ENCODE measurements at regions not wholly inside any gene's neighbourhood (a gene's known extent, or its start where the extent isn't known, plus 50 kb on each side); places are given as distances from the start of the nearest gene placed in this dataset.

DNA sequence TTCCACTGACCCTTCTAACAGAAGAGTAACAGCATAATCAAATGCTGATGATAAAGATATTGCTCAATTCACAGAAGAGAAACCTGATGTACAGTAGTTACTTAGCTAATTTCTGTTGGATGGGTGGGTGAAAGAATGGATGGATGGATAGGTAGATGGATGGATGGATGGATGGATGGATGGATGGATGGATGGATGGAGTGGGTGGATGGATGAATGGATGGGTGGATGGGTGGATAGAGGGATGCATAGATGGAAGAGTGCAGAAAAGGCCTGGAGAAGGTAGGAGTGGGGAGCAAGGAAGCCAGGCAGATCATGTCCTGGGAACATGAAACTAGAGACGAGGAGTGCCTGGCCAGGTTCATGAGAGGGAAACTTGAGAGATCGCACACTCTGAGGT lies 520.9 kb downstream of the BCL11B start:
- DNase-seq = no peak

DNA sequence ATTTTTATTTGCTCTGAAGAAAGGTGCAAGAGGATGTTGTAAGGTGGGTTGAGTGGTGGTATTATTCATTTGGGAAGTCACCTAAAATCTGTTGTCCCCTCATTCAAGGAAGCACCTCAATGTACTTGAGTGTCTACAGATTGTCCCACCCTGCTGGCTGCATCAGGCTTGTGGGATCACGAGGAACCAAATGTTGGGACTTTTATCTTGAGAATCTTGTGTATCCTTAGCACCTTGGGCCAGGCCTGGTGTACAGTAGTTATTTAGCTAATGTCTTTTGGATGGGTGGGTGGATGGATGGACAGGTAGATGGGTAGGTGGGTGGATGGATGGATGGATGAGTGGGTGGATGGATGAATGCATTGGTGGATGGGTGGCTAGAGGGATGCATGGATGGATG lies 519.3 kb downstream of the BCL11B start:
- no peak for DNase-seq

DNA sequence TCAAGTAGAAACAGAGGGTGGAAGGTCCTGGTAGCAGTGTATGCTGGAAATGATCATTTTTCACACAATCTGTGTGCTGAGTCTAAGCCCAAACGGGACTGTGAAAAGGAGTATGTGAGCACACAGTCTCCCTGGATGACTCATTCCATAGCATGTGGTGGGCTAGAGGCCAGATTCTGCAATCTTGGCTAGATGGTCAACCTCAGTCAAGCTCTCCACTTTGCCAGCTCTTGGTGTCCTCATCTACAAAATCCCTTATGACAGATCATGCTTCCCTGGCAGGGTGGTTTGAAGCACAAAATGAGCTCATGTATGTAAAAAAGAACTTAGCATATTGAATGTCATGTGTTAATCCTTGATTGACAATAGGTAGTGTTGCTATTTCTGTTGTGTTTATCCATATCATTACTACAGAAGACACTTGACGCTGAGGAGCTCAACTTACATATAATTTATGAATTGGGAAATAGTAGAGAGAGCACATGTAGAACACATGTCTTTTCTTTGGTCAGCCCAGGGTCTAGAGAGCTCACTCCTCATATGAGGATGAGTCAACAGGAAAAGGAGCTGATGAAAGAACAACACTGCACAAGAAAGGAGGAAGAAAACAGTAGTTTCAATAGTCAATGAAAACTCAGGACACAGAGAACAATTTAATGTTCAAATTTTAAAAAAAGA lies 517.5 kb downstream of the BCL11B start:
- no peak for DNase-seq

DNA sequence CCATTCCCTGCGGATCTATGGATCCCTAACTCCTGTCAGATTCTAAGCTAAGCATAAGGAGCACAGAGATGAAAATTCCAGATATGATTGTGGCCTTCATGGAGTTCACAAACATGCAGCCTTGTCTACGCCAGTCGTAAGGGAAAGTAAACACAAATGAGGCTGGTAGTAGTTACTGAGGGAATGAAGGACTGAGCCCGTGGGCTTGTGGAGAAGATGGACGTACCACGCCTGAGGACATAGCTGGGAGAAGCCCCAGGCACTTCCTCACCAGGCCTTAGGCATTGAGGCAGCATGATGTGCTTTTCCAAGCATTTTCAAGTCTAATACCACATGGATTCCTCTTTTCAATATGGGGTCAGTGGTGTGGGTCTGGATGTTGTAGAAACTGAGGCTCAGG lies 515.2 kb downstream of the BCL11B start:
- DNase-seq = no peak

DNA sequence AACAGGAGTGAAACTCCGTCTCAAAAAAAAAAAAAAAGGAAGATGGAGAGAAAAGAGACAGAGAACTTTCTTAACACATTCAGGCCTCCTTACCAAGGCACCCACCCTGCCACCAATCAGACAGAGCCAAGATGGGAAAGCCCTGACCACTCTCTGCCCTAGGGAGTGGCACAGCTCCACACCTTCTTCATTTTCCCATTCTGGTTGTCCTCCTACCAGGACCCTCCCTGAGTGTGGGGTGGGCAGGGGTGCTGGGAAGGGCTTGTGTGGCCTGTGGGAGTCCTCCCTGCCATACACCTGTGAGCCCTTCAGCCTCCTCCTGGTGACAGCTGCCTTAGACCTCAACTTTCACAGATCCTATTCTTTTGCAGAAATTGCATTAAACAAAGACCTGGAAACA lies 513.6 kb downstream of the BCL11B start:
- DNase-seq = no peak

DNA sequence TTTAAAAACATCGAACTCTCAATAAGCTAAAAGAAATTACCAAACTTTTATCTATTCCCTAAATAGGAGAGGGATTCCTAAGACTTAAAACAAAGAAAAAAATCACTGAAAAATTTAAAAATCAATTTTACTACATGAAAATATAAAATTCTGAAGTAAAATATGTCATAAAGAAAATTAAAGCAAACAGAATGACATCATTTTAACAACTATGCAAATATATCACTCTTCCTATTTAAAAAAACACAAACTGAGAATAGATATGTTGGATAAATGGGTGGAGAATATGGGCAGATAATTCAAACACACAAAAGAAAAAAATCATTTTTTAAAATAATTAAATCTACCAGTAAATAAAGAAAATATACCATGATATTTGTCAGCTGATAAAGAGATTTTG lies 510.0 kb downstream of the BCL11B start:
- DNase-seq = no peak

DNA sequence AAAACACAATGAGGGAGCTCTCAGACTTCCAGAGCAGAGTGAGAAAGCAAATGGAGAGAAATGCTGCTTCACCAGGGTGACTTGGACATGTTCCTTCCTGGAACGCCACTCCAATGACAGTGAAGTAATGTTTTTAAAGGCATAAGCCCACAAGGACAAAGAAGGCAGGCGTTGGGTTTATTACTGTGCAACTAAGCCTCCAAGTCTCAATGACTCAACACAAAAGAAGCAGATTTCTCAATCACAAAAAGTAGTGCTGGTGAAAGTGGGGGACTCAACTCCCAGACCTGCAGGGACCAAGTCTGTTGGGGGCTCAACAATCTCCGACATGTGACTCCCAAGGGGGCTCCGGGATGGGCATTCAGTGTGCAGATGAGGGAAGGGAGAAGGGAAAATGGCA lies 505.2 kb downstream of the BCL11B start:
- no peak for DNase-seq

DNA sequence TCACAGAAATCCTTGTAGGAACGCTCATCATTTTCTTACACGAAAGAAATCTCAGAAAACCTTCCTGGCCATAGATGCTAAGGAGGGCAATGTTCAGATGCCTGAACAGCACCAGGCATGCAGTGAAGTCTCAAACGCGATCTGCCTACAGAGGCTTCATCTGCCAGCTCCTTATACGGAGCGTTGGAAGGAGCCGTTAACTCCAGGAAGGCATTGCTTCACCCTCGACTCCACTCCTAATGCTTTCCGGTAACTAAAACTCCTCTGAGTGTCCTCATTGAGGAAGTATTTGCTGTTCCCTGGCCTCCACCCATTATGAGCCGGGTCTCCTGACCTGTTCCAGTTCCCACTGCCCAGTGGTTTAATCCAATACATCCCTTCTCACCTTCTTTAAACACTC lies 502.7 kb downstream of the BCL11B start:
- DNase-seq = no peak

DNA sequence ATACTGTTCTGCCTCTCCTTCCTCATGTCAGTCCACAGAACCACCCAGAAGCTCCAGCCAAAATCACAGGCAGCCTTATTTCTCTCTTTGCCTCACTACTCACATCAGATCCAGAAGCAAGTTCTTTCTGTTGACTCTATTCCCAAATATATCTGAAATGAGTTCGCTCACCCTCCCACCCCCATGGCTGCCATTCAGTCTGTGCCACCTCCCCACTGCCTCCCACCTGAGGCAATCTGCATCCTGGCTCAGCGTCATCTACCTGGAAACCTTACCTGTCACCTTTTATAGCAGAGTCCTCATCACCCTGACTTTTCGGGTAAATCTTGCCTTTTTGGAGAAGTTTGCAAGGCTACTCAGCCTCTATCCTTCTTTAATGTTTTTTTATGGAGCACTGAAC lies 501.8 kb downstream of the BCL11B start:
- no peak for DNase-seq

DNA sequence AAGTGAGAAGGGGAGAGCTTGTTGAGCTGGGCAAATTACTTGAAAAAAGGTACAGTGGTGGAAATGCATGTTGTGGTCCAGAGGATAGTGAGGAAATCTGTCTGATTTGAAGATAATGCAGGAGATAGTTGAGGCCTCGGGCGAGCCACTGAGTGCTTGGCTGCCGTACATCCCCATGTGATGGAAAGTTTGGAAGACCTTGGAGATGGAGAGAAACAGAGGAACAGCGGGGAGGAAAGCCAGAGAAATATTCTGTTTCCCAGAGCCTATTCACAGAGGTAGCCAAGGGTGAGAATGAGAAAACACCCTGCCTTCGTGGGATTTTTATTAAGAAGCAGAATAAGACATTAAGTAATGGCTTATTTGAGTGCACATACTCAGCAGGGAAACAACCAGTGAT lies 498.2 kb downstream of the BCL11B start:
- no peak for DNase-seq

DNA sequence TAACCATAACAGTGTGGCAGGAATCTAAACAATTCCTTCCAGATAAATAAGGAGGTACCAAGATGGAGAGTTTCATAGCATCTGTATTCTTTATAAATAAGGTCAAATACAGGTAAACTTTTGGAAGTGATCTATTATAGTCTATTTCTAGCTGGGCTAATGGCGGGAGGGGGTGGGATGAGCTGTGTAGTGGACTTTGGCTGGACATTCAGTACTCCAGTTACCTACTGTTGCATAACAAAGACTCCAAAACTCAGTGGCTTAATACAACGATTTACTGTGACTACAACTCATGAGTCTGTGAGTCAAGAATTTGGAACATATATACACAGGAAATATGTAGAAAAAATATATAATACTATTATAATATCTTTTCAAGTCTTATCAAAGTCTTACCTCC lies 496.1 kb downstream of the BCL11B start:
- DNase-seq = no peak

DNA sequence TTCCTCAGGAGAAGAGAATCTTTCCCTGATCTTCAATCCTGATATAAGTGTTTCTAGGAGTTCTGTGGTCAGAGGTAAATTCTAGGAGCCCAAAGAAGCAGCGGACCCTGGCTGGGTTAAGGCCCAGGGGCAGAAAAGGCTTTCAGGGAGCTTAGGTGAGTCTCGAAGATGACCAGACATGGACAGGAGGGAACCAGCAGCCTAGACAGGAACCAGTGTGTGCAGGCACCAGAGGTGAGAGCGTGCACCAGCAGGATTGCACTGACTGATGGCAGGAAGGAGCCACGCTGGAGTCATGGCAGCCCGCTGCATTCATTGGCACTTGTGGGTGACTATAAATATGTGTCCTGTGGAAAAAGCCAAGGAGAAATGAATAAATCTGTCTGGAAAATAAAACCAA lies 489.9 kb downstream of the BCL11B start:
- DNase-seq = no peak

DNA sequence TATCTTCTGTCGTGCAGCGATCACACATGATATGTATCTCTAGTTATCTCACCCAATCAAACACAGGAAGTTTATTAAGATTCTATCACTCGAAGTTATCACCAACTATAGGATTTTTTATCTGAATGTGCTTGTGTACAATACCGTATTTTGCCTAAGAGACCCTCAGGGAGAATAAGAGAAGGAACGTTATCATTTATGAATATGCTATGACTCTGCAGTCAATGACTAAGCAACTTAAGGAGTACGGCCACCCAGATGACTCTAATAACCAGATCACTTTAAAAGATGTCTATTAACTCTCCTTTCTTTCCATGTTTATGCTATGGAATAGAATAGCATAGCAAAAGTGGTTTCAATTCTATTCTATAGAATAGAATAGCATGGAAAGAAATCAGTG lies 486.4 kb downstream of the BCL11B start:
- DNase-seq = no peak

DNA sequence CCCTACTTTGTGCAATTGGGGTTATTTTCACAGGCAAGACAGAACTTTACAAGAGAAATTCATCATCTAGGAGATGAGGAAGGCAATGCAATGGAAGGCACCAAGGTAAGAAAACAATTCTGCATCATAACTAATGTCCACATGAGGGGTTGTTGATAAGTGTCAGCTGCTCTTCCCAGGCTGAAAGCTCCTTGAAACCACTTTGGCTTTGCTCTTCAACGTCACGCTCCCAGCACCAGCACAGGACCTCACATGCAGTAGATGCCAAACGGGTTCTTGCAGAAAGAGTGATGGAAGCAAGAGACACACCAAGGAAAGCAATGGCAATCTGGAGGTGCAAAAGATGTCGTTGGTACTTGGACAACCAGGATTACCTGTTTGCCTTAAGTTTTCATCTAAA lies 485.5 kb downstream of the BCL11B start:
- DNase-seq = no peak

DNA sequence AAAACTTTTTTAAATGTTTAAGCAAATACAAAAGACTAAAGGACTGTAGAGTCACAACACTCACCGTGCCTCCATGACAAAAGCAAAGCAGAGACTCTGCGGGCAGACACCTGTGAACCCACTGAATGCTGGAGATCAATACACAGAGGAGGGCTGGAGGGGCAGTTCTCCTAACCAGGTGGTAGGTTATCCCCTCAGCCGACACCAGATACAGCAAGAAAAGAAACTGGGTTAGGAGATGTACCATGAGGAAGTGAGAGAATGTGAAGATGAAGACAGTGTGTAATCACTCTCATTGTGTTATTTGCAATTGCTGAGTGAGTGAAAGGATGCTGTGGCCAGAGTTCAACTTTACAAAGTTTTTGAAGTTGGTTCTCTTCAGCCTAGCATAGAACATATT lies 480.3 kb downstream of the BCL11B start:
- DNase-seq = no peak

DNA sequence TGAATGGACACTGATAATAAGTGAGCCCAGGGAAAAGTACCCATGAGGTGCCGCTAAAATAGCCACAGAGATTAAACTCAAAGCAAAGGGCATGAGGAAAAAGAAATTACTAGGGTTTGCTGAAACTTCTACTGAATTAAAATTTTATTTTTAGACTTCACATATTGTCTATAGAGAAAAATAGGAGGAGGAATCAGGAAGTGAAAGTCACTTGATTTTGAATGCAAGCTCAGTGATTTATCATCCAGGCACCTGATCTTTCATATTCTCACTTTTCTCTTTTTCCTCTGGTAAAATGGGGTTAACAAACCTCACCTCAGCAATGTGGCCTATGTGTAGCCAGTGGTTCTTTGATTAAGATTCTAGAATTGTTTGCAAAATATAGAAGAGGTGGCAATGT lies 479.8 kb downstream of the BCL11B start:
- DNase-seq = no peak

DNA sequence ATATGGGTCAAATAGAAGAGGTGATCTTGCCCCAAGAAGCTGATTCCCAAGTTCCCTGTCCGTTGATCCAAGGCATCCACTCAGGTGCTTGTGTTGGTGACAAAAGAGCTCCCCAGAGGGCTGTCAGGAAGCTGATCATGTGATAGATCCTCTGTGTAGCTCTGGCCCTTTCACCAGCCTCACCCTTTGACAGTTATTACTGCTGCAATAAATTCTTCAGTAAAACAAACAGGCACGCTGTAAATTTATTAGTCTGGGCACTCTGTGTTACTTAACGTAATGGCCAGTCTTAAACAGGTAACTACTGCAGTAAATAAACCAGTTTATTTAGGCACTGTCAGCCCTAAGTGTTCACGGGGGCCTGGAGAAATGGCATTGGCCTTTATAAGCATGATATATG lies 473.9 kb downstream of the BCL11B start:
- no peak for DNase-seq

DNA sequence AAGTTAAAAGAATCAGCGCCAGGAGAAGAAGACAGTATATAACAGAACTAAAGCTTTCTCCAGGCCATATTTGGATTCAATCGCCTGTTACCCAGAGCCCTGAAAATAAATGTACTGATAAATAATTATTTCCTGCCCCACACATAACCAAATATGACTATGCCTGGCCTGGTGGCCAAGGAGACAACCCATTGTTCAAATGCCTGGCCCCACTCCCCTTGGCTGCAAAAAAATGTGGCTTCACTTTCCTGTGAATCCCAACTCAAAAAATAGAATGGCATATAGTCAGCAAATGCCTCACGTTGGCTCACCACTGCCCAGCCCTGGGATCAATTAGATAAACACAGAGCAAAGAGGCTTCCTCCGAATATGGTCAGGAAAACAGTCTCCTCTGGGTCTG lies 472.1 kb downstream of the BCL11B start:
- no peak for DNase-seq

DNA sequence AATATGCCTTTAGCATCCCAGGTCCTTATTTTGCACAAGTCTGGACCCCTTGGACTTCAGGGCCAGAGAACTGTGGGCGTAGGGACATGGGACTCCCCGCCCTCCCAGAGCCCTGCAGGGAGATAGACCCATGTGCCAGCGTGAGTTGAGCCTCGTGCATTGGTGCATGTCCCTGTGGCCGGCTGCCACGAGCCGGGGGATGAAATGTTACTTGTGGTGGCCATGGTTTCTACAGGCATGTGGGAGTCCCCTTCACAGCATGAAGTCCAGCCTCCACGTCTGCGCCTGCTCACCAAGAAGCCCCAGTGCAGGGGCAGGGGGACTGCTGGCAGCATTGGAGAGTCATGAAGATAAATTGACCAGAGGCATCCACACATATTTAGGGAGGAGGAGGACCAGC lies 470.0 kb downstream of the BCL11B start:
- no peak for DNase-seq

DNA sequence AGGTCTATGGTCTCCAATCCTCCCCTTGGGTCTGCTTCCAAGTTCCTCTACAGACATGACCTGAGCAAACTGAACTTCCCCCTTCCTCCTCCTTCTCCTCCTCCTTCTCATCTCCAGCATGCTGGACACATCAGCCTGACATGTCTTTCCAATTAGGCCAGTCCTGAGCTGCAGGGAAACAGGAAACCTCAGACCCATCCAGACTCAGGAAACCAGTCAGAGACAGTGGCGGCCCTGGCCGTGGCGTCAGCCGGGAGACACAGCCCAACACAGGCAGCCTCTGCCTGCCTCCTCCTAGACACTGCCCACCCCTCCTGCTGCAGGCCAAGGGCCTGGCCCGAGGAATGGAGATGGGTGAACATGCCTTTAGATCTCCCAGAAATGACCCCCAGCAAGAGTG lies 468.8 kb downstream of the BCL11B start:
- no peak for DNase-seq

DNA sequence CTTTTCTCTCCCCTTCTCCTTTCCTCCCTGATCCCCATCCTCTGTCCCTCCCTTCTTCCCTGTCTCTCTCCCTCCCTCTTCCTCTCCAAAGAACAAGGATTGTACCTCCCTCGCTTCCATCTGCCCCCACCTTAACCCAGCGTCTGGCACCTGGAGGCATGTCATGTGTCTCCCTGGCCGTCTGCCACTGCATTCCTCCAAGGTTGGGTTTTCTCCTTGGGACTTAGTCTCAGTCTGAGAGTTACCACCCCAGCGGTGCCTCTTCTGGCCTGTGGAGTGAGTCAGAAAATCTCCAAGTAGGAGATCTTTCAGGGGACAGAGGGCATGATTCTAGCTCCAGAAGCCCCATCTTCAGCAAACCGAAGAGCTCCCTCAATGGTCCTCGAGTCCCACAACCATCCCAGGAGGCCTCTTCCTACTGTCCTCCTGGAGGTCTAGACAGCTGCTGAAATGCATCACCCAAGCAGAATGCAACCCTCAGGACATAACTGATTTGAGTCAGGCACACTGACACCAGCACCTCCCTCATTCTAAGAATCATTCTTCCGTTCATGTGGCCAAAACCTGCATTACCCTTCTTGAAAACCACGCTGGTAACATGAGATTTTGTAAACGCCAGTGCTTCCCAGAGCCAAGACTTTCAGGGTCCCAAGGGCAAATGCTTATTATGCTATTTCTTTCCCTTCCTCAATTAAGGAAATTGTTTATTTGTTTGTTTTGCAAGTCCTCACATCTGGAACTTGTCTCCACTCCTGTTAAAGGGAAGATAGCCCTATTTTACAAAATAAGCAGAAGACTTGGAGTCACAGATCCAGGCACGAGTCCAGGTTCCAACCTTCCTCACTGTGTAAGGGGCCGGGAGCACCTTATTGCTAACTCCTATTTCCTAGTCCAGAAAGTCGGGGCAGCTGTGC lies 463.2 kb downstream of the BCL11B start:
- no peak for DNase-seq

DNA sequence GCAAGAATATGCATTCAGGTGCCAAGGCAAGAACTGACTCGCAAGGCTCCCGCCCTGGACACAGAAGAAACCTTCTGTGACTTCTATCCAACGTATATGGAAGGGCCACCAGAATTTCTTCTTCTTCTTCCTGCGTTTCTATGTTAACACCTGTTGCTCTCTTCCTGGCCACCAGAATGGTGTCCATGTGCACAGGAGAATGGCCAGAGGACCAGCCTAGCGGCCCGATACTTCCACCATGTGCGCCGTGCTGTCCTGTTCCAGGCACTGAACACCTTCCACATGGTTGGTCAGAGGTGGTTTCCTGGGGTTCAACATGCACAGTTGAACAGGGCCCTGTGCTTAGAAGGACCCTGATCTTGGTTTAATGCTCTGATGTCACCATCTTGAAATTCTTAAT lies 455.8 kb downstream of the BCL11B start:
- no peak for DNase-seq

DNA sequence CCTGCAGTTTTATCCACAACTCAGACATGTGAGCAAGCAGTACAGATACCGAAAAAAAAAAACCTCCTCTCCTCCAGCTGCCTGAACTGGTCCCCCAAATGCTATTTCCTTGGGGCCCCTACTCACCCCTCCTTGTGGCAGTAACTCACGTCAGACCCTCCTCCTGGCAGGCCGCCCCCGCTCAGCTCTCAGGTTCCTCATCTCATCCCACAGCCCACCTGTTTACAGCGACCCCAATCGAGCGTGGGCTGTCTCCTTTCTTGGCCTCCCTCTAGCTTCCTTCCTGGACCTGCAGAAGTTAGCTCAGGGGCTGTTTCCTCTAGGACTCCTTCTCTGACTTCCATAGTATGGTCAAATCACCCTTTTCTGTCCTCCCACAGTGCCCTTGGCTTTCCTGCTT lies 455.3 kb downstream of the BCL11B start:
- no peak for DNase-seq

DNA sequence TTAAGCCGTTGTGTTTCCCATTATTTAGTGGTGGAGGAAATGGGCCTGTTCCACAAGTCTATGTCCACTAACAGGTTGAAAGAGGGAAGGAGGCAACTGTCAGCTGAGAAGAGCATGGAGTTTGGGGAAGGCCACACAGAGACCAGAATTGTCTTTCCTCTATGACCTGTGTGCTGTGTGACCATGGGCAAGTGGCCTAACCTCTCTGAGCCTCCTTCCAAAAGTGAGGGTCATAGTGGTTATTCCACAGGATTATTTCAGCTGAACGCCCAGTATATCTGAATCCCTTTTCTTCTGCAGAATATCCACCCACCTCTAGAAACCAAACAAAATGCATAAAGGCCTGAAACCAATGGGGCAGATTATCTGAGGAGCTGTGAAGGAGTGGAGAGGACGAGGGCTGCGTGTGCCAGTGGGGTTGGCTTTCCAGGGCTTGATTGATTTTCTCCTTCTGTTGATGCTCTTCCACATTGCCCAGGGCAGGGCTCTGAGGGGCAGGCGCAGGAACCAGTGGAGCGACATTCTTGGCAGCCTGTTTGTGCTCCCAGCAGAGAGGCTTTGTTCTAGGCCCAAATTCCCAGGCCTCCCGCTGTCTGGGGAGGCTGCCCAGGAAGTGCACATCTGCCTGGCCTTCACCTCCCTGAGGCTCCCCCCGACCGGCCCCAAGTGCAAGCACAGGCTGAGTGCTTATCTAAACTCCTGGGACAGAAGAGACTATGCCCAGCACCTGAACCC lies 452.7 kb downstream of the BCL11B start:
- no peak for DNase-seq
